ENCODE measurements at regions not wholly inside any gene's neighbourhood (a gene's known extent, or its start where the extent isn't known, plus 50 kb on each side); places are given as distances from the start of the nearest gene placed in this dataset.
"Not testable (repeated sequence)": the region's sequence is repeated elsewhere in the genome, so short reads cannot be mapped to it uniquely, and the experiment has no call there.

DNA sequence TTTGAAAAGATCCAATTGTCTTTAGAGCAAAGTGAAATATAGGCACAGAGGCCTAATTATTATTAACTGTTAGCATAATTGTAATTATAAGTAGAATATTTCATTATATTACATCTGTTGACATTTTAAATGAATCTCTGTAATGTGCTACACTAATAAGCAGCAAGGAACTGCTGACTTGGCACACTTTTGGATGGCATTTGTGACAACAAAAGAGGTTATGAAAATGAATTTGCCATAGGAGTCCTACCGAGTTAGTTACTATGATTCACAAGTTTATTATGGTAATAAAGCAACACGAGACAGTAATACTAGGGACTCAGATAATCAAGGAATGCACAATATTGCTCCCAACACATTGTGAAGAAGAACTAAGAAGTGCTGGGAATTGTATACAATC, 213.8 kb upstream of the PCDH9 start:
- ChIA-PET POLR2A (no interaction called here), CTCF (no interaction called here)

DNA sequence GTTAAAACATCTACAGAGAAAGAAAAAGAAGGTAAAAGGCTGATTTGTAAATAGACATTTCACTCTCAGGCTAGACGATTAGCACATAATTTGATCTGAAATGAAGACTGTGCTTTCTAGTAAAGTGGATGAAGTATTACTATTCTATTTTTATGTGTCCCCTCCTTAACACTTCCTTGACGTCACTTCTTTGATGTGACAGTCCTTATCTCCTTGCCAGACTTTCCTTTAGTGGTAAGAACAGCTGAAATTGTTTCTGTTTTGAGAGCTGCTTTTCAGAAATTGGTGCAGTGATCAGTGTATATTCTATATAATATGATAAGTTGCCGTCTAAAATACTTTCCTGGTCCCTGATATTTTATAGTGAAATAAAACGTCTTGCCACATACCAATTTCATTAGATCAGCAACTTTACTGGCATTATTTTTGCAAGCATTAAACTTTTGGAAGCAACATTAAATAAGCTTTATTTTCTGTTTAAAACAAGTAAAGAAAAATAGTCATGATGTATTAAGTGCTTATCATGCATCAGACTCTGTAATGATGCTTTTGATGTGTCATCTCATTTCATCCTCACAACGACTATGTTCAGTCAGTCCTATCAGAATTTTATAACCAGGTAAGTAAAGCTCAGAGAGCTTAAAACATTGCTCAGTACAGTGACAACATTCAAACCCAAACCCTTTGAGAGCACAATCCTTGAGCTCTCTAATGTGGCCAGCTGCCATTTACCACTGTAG, 210.3 kb upstream of the PCDH9 start:
- POLR2A ChIA-PET: no interaction called here
- CTCF ChIA-PET: no interaction called here

GRCh38 chr13:67439365-67439764, 209.2 kb upstream of the PCDH9 start:
- CTCF ChIA-PET: no interaction called here
- POLR2A ChIA-PET: no interaction called here

- CTCF ChIA-PET: no interaction called here
Measured at GRCh38 chr13:67438465-67438864, 208.3 kb upstream of the PCDH9 start.

DNA sequence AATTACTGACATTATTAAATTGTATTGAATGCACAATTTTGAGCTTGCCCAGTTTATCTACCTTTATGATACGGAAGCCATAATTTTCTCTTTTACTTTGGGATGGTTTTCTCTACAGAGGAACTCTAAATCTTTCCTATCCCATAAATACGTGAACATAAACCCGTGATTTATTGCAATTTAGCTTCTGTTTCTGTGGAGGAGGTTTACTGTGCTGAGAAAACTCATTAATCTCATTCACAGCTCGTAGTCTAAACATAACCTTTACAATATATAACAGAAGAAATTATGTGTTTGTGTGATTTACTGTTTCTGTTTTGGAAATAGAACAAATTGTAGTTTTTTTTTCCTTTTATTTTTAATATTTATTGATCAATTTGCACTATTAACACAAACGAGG, 207.1 kb upstream of the PCDH9 start:
- POLR2A ChIA-PET: no interaction called here

More at GRCh38 chr13:67438465-67438864, 208.3 kb upstream of the PCDH9 start:
- POLR2A ChIA-PET: no interaction called here

DNA sequence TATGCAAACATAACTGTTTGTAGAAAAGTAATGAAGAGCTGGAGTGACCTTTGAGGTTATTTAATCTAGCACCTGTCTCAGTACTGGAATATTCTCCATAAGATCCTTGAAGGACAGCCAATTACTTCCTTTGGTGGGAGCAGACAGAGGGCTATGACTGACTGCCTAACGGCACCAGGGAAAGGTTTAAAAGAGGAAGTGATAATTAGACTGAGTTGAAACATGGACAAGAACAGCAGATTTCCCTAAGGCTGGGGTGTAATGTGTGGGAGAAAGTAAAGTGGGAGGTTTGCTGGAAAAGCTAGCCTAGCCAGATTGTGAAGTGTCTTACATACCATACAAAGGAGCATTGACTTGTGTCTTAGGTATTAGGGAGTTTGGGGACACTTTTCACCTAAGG, 191.3 kb upstream of the PCDH9 start:
- ChIA-PET POLR2A (no interaction called here), CTCF (no interaction called here)

More for the DNA sequence above, 207.1 kb upstream of the PCDH9 start:
- CTCF ChIA-PET: no interaction called here

DNA sequence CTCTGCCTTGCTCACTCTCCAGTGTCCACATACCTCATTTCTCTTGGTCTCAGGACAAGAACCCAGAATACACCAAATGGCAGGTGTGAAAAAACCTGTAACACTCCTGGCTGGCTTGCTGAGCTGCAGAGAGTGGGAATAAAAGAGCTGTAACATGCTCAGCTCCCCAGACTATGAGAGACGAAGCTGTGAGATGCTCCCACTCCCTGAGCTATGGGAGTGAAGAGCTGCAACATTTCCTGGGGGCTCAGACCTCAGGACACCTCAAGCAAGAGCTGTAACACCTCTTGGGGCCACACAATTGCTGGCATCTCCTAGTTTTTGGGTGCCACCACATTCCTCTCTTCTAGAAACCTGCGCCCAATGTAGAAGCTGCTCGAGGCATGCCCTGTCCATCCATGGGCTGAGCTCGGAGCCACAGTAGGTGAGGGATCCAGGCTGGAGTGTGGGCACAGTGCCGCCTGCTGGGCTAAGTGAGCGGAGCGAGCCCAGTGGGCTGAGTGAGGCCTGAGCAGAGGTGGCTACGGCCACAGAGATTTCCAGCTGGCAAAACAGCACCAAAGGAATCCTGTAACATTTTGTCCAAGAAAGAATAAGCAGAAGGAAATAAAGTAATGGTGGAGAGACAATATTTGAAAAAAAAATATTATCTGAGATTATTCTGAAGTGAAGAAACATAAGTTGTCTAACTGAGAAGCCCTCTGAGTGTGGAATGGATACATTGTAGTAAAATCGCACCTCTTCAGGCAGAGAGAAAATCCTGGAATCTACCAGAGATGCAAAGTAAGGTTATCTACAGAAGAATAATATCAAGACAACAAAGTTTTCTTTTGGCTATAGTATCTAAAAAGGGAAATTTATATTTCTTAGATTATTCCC, 186.2 kb upstream of the PCDH9 start:
- CTCF ChIA-PET: no interaction called here
- POLR2A ChIA-PET: no interaction called here

DNA sequence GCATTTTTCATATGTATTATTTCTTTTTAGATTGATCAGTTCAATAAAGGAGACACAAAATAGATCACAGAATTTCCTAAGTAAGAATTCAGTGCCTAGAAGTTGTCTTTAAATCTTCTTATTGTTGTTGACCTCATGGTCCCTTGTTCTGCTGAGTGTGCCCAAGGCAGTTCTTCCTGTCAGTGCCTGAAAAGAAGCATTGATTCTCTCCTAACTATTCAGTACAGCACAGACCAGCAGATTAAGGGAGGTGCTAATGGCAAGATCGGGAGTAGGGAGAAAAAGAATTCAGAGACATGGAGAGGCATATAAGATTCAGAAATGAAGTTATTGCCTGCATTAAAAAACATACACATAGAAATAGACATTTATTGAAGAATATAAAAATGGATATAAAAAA, 180.5 kb upstream of the PCDH9 start:
- ChIA-PET CTCF (no interaction called here), POLR2A (no interaction called here)

GRCh38 chr13:67408798-67409197, 178.7 kb upstream of the PCDH9 start:
- ChIA-PET POLR2A (no interaction called here), CTCF (no interaction called here)

DNA sequence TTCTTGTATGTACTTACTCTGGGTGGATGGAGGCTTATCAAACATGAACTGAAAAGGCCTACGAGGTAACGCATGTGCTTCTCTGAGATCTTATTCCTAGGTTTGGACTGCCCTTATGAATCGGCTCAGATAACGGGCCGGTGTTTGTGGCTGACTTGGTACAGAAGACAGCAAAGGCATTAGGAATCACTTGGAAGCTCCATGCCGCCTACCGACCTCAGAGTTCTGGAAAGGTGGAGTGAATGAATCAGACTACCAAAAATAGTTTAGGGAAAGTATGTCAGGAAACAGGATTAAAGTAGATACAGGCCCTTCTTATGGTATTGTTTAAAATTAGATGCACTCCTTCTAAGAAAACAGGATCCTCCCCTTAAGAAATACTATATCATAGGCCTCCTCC, 172.4 kb upstream of the PCDH9 start:
- POLR2A ChIA-PET: no interaction called here
- CTCF ChIA-PET: no interaction called here

DNA sequence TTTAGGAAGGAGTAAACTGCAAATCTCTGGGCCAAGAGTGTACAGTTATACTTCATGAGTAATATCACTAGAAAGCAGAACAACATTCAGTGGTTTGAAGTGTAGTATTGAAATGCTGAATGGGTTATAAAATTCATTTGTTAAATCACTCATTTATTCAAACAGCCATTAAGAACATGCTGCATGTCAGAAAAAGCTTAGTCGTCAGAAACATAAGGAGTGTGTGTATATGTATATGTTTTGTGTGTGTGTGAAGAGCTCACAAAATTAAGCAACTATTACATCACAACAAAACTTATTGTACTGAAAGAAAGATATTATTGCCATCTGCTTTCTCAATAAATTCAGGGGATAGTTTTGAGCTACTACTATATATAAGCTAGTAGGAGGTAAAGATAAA, 165.4 kb upstream of the PCDH9 start:
- ChIA-PET CTCF (no interaction called here), POLR2A (no interaction called here)

- CTCF ChIA-PET: no interaction called here
- POLR2A ChIA-PET: no interaction called here
Measured at GRCh38 chr13:67392014-67392413, 161.9 kb upstream of the PCDH9 start.

- CTCF ChIA-PET: no interaction called here
- POLR2A ChIA-PET: no interaction called here
Measured at GRCh38 chr13:67390462-67391086, 160.4 kb upstream of the PCDH9 start.

- CTCF ChIA-PET: no interaction called here
Measured at GRCh38 chr13:67389171-67389570, 159.0 kb upstream of the PCDH9 start.

GRCh38 chr13:67383109-67383757, 153.1 kb upstream of the PCDH9 start:
- CTCF ChIA-PET, POLR2A ChIA-PET: not testable (repeated sequence)

More at GRCh38 chr13:67389171-67389570, 159.0 kb upstream of the PCDH9 start:
- POLR2A ChIA-PET: no interaction called here

DNA sequence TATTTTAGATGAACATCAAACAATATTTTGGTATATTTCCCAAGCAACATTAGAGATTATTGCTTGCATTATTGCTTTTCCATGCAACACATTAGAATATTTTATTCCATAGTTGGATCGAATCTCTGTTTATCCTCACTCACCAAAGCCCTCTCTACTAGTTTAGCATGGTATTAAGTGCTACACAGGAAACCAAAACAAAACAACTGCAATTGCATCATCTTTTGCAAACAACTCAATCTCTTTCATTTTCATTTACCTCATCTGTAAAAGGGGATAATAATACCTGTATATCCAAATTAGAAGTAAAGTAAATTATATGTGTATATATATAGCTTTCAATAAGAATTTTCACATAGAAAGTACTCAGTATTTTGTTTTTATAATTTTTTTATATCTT, 147.8 kb upstream of the PCDH9 start:
- ChIA-PET POLR2A (no interaction called here), CTCF (no interaction called here)

DNA sequence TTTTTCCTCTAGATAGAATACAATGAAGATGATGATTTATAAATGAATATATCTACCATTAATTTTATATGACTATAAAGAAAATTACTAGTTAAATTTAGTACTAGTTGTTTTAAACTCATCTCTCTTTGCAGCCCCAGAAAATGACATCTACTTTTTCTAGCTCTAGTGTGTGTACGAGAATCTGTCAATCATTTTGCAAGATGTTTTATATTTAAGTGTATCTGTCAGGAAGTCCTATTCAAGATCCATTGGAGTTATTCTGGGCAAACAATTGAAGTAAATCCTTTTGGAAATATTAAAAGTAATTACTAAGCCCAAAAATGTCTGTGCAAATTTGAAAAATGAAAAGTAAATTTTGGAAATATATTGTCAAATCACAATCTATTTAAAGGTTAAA, 144.3 kb upstream of the PCDH9 start:
- ChIA-PET CTCF (no interaction called here), POLR2A (no interaction called here)

- CTCF ChIA-PET: no interaction called here
Measured at GRCh38 chr13:67372868-67373464, 142.8 kb upstream of the PCDH9 start.

GRCh38 chr13:67369895-67370660, 139.9 kb upstream of the PCDH9 start:
- ChIA-PET POLR2A (no interaction called here), CTCF (no interaction called here)

More at GRCh38 chr13:67372868-67373464, 142.8 kb upstream of the PCDH9 start:
- POLR2A ChIA-PET: no interaction called here

DNA sequence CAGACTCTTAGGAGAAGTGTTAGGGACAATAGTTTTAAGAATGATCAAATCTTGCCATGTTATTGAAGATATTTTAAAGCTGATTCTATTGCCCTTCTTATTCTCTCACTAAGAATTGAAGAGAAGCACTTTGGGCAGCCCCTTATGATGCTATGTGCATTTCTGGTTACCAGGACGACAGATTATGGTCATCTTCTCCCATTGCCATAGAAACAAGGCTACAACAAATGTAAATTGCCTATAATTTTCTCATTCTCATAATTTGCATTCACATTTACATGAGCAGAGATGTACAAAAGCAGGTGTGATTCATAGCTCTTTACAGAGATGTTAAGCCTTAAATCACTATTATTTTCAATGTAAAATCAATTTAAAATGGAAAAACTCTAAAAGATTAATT, 137.3 kb upstream of the PCDH9 start:
- ChIA-PET POLR2A (no interaction called here), CTCF (no interaction called here)
